ENCODE measurements at regions not wholly inside any gene's neighbourhood (a gene's known extent, or its start where the extent isn't known, plus 50 kb on each side); places are given as distances from the start of the nearest gene placed in this dataset.

- TF ChIP-seq PBX3 (CRISPR knock-in tag; IDR thresholded peaks at IDR 0.05) (no peak), CTCF (tag by site-specific recombination; IDR thresholded peaks at IDR 0.05) (no peak), ZNF10 (tag by site-specific recombination; IDR thresholded peaks at IDR 0.05) (no peak), AEBP2 (tag by site-specific recombination; IDR thresholded peaks at IDR 0.05; ENCODE audit: borderline replicate concordance) (no peak), ZNF639 (tag by site-specific recombination; IDR thresholded peaks at IDR 0.05) (no peak), ZBTB8A (tag by site-specific recombination; IDR thresholded peaks at IDR 0.05) (no peak)
These were observed 168.3 kb downstream of the AREG start for GRCh38 chr4:74613266-74613665.
